ENCODE measurements at regions not wholly inside any gene's neighbourhood (a gene's known extent, or its start where the extent isn't known, plus 50 kb on each side); places are given as distances from the start of the nearest gene placed in this dataset.
"Not testable (repeated sequence)": the region's sequence is repeated elsewhere in the genome, so short reads cannot be mapped to it uniquely, and the experiment has no call there.

DNA sequence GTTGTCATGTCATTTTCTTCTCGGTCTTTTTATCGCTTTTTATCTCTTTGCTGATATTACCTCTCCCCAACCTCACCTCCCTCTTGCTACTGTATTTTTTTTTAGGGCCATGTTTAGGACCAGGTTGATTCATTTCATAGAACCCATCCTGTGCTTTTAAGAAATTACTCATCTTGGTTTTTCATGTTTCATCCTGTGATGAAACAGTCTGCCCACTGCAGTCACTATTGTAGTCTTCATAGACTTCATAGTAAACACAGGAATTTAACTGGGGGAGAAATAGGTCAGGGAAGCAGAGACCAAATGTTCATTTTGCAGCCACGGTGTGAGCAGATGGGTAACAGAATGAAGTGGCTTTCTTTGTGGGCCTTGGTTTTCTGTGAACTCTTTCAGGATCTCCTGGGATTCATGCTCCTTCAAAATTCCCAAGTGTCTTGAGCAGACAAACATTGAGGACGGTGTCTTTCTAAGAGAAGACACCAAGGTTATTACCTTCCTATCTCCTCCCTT lies 161.8 kb downstream of the NAA11 start:
- Histone ChIP-seq H3K4me1 (no peaks in the 10 kb centered on the region), H3K9me3 (no peaks in the 10 kb centered on the region), H3K4me3 (no peak overlapping the region), H3K27ac (no peak overlapping the region), H3K36me3 (no peaks in the 10 kb centered on the region), H3K27me3 (no peaks in the 10 kb centered on the region)
- DNase-seq (ENCODE audit: low spot score in 2 of 2) = no peak
- intact Hi-C loops (cut with DNase I) = no loop called here
- TF ChIP-seq, protein P1, sequence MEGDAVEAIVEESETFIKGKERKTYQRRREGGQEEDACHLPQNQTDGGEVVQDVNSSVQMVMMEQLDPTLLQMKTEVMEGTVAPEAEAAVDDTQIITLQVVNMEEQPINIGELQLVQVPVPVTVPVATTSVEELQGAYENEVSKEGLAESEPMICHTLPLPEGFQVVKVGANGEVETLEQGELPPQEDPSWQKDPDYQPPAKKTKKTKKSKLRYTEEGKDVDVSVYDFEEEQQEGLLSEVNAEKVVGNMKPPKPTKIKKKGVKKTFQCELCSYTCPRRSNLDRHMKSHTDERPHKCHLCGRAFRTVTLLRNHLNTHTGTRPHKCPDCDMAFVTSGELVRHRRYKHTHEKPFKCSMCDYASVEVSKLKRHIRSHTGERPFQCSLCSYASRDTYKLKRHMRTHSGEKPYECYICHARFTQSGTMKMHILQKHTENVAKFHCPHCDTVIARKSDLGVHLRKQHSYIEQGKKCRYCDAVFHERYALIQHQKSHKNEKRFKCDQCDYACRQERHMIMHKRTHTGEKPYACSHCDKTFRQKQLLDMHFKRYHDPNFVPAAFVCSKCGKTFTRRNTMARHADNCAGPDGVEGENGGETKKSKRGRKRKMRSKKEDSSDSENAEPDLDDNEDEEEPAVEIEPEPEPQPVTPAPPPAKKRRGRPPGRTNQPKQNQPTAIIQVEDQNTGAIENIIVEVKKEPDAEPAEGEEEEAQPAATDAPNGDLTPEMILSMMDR (IDR thresholded peaks at IDR 0.05) = no peak

DNA sequence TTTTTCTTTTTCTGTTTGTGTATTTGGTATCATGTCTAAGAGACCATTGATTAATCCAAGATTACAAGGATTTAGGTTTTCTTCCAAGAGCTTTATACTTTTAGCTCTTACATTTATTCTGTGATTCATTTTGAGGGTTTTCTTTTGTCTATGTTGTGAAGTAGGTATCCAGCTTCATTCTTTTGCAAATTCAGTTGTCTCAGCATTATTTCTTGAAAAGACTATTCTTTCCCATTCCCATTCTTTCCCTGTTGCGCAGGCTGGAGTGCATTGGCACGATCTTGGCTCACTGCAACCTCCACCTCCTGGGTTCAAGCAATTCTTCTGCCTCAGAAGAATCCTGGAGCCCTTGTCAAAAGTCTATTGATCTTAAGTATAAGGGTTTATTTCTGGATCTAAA lies 164.9 kb downstream of the NAA11 start:
- no peak for DNase-seq (ENCODE audit: low spot score in 2 of 2)
- intact Hi-C loops (cut with DNase I) = no loop called here
- no peaks in the 10 kb centered on the region for H3K9me3 ChIP-seq
- H3K36me3 ChIP-seq = no peaks in the 10 kb centered on the region
- no peaks in the 10 kb centered on the region for H3K4me1 ChIP-seq
- TF ChIP-seq, protein P1 (IDR thresholded peaks at IDR 0.05) = no peak
- no peaks in the 10 kb centered on the region for H3K27me3 ChIP-seq
- no peak overlapping the region for H3K4me3 ChIP-seq
- no peak overlapping the region for H3K27ac ChIP-seq

DNA sequence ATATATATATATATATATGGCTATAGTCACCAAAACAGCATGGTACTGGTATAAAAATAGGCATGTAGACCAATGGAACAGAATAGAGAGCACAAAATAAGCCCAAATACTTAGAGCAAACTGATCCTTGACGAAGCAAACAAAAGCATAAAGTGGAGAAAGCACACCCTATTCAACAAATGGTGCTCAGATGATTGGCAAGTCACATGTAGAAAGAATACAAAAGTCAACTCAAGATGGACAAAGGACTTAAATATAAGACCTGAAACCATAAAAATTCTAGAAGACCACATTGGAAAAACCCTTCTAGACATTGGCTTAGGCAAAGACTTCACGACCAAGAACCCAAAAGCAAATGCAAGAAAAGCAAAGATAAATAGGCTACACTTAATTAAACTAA lies 167.2 kb downstream of the NAA11 start:
- H3K4me1 ChIP-seq; H3K27me3 ChIP-seq; DNase-seq (ENCODE audit: low spot score in 2 of 2); H3K9me3 ChIP-seq; H3K36me3 ChIP-seq; H3K27ac ChIP-seq; H3K4me3 ChIP-seq; intact Hi-C loops (cut with DNase I): not testable (repeated sequence)

DNA sequence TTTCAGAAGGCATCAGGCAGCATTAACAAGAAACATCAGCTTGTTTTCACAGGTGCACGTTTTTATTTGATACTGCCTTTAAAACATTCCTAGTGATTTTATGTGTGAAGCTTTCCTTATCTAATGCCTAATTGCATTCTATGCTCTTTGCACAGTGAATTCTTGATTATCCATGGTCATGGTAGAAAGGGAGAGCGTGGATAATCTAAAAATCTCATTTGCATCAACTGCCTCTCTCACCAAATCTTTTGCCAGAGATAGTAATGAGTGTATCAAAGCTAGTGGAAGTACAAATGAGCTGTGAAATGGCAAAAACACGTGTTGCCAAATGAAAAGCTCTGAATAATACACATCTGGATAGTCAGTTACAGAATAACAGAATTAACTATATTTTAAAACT lies 170.5 kb downstream of the NAA11 start:
- Histone ChIP-seq H3K36me3 (no peaks in the 10 kb centered on the region), H3K27me3 (no peaks in the 10 kb centered on the region), H3K27ac (no peak overlapping the region), H3K9me3 (peaks cover 0 to 11% of the 10 kb centered on the region in 2 donors), H3K4me3 (no peak overlapping the region), H3K4me1 (no peaks in the 10 kb centered on the region)
- no peak for DNase-seq (ENCODE audit: low spot score in 2 of 2)
- TF ChIP-seq, protein P1 (IDR thresholded peaks at IDR 0.05) = no peak
- intact Hi-C loops (cut with DNase I) = no loop called here

DNA sequence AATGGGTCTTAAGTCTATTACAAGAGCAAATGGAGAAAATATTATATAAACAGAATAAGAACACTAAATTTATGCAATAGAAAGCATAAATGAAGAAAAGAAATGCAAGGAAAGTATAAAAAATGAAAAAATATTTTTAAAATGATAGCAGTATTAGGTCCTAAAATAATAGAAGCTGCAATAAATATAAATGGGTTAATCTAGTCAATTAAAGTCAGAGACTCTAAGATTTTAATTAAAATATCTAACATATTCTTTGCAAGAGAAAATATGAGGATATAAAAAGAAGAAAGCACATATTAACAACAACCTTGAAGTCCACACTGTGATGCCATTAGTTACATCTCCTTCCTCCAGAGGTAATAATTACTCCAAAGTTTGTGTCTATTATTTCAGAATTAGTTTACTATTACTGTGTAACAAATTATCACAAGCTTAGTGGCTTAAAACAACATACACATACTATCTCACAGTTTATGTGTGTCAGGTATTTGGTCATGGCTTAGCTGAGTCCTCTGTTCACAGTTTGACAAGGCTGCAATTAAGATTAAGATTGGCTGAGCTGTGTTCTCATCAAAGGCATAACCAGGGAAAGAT lies 174.9 kb downstream of the NAA11 start:
- intact Hi-C loops (cut with DNase I) = no loop called here
- DNase-seq (ENCODE audit: low spot score in 2 of 2) = no peak
- Histone ChIP-seq H3K27me3 (no peaks in the 10 kb centered on the region), H3K9me3 (peaks cover 0 to 14% of the 10 kb centered on the region in 2 donors), H3K27ac (no peak overlapping the region), H3K4me3 (no peak overlapping the region), H3K36me3 (no peaks in the 10 kb centered on the region), H3K4me1 (no peaks in the 10 kb centered on the region)
- TF ChIP-seq, protein P1 (IDR thresholded peaks at IDR 0.05) = no peak

DNA sequence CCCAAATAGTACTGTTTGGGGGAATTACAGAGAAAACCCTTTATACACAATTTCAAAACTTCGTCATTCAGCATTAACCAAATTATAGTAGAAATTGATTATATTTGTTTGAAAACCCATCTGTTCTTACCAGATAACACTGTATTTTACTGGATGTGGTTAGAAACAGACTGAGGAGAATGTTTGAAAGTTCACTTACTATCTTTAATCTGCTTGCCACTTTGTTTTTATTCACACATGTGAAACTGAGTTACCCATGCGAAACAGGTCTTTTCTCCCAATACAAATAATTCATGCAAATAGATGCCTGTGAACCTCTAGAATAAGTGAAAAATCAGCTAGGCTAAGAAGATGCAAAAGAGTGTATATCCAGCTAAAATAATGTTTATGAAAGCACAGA lies 177.5 kb downstream of the NAA11 start:
- intact Hi-C loops (cut with DNase I) = no loop called here

More for the DNA sequence above, 177.5 kb downstream of the NAA11 start:
- Histone ChIP-seq H3K27me3 (no peaks in the 10 kb centered on the region), H3K27ac (no peak overlapping the region), H3K4me1 (no peaks in the 10 kb centered on the region), H3K36me3 (no peaks in the 10 kb centered on the region), H3K4me3 (no peak overlapping the region), H3K9me3 (peaks cover 0 to 24% of the 10 kb centered on the region in 2 donors)
- TF ChIP-seq, protein P1 (IDR thresholded peaks at IDR 0.05) = no peak
- no peak for DNase-seq (ENCODE audit: low spot score in 2 of 2)

Measured in ascending aorta (tissue), 2 donors.